Activated CD4-positive, CD25-positive, alpha-beta regulatory T cell treated with anti-CD3 and anti-CD28 coated beads, Interleukin-2, amount 50 U/mL, for 72 hours (primary cell): ENCODE measurements at regions not wholly inside any gene's neighbourhood (a gene's known extent, or its start where the extent isn't known, plus 50 kb on each side); places are given as distances from the start of the nearest gene placed in this dataset.

ENCODE experiments used
- DNase-seq: peaks from one replicate; pipeline ENCODE4 v3.0.0; 2021

DNA sequence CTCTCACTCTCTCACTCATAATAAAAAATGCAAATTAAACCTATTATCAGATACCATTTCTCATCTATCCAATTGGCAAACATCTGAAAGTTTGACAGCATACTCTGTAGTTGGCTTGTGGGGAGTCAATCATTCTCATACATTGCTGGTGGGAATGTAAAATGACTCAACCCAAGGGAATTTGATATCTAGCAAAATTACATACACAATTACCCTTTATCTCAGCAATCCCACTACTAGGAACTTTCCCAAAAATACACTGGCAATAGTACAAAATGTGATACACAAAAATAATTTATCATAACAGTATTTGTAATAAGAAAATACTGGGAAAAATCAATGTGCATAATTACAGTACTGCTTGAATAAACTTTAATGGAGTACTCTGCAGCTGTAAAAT is 731.3 kb downstream of the DTWD2 start:
- DNase-seq, result no peak

DNA sequence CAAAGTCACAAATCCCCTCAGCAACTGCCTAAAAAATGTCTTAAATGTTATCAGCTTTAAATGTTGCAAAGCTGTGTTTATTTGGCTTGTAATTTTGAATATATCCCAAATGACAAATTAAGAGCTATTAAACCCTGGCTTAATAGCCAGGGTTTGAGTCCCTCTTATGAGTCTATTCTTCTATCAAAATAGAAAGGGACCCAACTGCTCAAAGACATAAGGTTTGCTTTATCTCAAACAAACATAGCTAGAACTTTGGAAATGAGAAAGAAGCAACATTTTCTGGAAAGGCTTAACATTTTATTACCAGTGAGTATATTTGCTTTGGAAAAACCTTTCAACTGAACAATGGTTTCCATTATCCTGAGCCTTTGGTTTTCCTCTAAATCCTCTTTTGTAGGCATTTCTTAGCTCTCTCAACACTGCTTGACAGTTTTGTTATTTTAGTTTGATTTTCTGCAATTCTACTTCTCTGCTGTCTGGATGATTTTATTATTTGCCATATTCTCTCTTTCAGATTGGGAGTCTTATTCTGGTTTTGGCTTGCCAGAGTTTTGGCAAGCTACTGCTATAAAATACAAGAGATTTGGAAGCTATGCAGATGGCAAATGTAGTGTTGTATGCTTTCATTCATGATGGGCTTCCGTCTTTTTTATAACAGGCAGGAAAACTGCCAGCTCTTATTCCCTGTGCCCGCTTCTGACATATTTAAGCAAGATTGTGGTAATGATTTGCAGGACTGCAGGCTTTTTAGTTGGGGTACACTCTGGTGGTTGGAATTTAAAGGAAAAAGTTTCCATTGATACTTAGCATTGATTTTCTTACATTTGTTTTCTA is 734.9 kb downstream of the DTWD2 start:
- DNase-seq, result no peak

DNA sequence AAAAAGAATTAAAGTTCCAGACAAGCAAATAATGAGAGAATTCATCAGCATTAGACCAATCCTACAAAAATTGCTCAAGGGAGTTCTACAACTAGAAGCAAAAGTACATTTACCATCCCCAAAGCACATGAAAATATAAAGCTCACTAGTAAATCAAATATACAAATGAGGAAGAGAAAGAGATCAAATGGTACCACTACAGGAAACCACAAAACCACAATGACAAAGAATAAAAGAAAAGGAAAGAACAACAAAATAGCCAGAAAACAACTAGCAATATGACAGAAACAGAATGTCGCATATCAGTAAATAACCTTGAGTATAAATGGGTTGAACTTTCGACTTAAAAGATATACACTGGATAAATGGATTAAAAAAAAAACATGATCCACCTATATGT is 739.0 kb downstream of the DTWD2 start:
- no peak for DNase-seq

- no peak for DNase-seq
These were observed 740.9 kb downstream of the DTWD2 start for GRCh38 chr5:118247458-118247857.

- no peak for DNase-seq
These were observed 744.7 kb downstream of the DTWD2 start for GRCh38 chr5:118243613-118244012.

DNA sequence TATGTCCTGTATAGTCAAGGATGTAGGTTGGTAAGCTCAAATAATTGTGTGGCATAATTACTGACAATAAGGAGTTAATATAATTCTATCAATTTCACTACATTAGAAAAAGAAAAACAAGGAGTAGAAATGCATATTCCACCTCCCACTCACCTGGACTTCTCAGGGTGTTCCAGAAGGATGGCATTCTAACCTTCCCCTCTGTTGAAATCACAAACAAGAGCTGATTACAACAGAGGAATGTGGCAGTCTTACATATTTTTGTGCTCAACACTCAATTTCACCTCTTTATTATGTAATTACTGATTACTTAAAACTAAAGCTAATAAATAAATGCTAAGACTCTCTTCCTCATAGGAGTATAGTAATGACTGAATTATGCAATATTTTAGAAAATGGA is 745.3 kb downstream of the DTWD2 start:
- no peak for DNase-seq

DNA sequence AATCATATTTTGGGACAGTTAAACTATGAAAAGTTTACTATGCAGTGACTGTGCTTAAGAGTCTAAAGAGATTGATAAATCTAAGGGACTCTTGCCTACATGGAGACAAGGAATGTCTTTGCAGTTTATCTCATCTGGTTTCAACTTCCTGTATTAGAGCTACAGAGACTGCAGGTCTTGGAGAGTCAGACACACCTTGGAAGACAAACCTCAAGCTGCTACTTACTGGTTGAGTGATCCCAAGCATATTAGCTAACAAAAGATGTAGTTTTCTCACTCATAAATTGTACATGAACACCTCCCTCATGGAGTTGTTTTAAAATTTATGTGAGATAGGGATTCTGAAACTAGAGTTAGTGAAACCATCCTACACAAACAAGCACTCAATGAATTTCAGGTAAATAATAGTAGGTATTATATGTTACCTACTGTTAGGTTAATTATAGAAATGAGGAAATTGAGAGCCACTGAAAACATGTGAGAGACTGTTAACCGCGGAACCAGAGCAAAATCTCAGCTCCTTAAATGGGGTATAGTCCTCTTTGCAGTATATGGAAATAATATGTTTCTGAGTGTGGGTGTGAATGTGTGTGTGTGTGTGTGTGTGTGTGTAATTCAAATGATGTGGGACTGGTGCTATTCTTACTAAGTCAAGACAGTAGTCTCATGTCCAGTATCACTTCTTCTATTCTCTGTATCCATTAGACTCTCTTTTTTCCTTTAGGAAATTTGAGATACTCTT is 752.1 kb downstream of the DTWD2 start:
- DNase-seq, result no peak

- DNase-seq, result no peak
These were observed 754.7 kb downstream of the DTWD2 start for GRCh38 chr5:118233606-118234005.

- no peak for DNase-seq
These were observed 759.9 kb downstream of the DTWD2 start for GRCh38 chr5:118228489-118228888.

DNA sequence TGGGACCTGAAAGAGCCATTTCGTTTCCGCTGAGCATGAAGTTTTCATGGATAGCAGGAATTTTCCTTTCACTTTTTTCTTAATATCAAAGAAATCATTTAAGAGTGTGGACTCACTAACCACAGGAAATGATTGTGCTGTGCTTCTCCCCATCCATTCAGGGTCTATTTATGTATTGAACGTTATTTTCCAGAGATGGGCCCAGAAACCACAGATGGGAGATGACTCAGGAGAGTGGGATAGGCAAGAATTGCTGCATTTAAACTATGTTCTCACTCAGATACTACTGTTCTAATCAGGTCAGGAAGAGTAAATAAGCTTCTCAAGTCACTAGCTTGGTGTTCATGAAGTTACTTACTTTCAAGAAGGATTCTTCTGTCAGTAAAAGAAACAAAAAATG is 763.8 kb downstream of the DTWD2 start:
- DNase-seq, result no peak

GRCh38 chr5:118220556-118221195 is 767.7 kb downstream of the DTWD2 start:
- DNase-seq, result no peak

GRCh38 chr5:118211606-118212005 is 776.7 kb downstream of the DTWD2 start:
- no peak for DNase-seq

DNA sequence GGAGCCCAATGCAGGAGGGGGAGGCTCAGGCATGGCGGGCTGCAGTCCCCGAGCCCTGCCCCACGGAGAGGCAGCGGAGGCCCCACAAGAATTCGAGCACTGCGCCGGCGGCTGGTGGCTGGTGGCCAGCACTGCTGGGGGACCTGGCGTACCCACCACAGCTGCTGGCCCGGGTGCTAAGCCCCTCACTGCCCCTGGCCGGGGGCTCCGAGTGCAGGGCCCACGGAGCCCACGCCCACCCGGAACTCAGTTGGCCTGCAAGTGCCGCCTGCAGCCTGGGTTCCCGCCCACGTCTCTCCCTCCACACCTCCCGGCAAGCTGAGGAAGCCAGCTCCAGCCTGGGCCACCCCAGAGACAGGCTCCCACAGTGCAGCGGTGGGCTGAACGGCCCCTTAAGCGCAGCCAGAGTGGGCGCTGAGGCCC is 780.3 kb downstream of the DTWD2 start:
- DNase-seq, result no peak

DNA sequence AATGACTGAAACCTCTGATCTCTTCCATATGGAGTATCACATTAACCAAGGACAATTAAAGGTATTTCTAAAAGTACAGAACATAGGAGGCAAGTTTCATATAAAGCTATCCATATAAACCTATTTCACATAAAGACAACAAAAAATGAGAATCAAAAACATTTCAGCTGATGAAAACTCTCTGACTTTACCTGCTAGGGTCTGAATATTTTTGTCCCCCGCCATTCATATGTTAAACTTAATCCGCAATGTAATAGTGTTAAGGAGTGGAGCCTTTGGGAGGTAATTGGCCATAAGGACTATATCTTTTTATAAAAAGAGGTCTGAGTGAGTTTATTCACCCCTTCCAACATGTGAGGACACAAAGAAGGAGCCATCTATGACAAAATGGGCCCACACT is 788.5 kb downstream of the DTWD2 start:
- DNase-seq, result no peak

GRCh38 chr5:118196229-118196628 is 792.1 kb downstream of the DTWD2 start:
- DNase-seq, result no peak

- no peak for DNase-seq
These were observed 793.1 kb downstream of the DTWD2 start for GRCh38 chr5:118195211-118195610.

- DNase-seq, result no peak
These were observed 795.0 kb downstream of the DTWD2 start for GRCh38 chr5:118193194-118193905.

- no peak for DNase-seq
These were observed 803.3 kb downstream of the DTWD2 start for GRCh38 chr5:118185018-118185417.

DNA sequence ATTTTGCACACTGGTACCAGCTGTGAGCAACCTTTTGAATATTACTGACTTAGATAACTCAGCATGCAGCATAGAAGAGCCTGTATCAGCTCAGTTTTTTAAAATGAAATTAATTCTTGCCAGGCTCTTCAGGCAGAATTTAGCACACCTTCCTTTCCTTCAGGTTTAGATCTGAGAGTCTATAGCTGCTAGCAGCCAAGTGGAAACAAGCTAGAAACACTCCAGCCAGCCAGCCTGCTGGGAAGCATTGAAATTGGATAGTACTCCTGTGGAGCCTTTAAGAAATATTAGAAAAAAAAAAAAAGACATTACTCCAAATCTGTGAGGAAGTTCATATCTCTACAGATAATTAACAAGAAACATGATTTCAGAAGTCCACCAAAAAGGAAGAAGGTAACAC is 812.2 kb downstream of the DTWD2 start:
- DNase-seq, result no peak

DNA sequence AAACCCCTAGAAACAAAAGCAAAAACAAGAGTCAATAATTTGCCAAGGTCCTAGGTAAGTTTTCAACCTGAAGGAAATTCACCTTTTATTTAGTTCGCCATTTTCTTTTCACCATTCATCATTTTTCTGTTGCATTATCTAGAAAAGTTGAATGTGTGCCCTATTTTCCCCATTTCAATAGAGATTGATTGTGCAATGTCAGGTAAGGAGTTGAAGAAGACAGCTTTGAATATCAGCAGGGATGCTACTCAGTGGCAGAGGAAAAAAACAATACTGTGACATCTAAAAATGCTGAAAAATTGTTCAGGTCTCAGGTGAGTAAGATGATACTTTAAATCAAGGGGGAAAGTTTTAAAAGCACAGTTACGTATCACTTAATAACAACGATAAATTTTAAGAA is 813.7 kb downstream of the DTWD2 start:
- no peak for DNase-seq

- no peak for DNase-seq
These were observed 815.0 kb downstream of the DTWD2 start for GRCh38 chr5:118173340-118173739.

- no peak for DNase-seq
These were observed 822.7 kb downstream of the DTWD2 start for GRCh38 chr5:118165619-118166018.

- DNase-seq, result no peak
These were observed 832.2 kb downstream of the DTWD2 start for GRCh38 chr5:118156181-118156580.
